GM13976 (cell line): ENCODE measurements at regions not wholly inside any gene's neighbourhood (a gene's known extent, or its start where the extent isn't known, plus 50 kb on each side); places are given as distances from the start of the nearest gene placed in this dataset.
"Not testable (repeated sequence)": the region's sequence is repeated elsewhere in the genome, so short reads cannot be mapped to it uniquely, and the experiment has no call there.

Experiments
- DNase-seq: peaks from one replicate; pipeline ENCODE4 v3.0.0; 2012; ENCODE audit warnings: low spot score
- in situ Hi-C: fragments of 300-500 bp; cut with MboI; formaldehyde crosslinking; loops from one replicate; pipeline ENCODE4 v1.12.0; 2022; ENCODE audit warnings: low sequenced_read_pairs, mixed read lengths, inconsistent platforms; ENCODE audit not compliant: unreplicated experiment
- TF ChIP-seq, protein P1 (sequence below): IDR thresholded peaks from 2 replicates; pipeline ENCODE4 v1.5.1; 2012; ENCODE audit warnings: borderline replicate concordance, mild to moderate bottlenecking; ENCODE audit not compliant: insufficient read depth; ENCODE audit errors: extremely low read depth, missing control alignments, control extremely low read depth

DNA sequence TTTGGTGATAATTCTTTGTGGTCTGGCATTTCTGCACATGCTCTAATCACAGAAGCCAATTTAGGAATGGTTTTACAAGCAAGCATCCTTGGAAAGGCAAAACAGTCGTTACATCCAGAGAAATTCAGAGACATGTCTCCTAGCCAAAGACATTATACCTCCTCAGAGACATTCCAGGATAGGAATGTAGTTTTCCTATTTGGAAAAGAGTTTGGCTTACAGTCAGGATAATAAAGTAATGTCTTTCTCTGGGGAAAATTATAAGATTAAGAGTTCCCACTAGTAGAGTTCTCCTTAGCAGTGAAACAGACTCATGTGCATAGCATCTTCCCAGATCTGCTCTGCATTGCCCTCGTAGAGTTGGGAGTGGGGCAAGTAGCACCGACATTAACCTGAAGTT is 753.6 kb upstream of the TMEFF2 start:
- in situ Hi-C loops = no loop called here
- TF ChIP-seq, protein P1, sequence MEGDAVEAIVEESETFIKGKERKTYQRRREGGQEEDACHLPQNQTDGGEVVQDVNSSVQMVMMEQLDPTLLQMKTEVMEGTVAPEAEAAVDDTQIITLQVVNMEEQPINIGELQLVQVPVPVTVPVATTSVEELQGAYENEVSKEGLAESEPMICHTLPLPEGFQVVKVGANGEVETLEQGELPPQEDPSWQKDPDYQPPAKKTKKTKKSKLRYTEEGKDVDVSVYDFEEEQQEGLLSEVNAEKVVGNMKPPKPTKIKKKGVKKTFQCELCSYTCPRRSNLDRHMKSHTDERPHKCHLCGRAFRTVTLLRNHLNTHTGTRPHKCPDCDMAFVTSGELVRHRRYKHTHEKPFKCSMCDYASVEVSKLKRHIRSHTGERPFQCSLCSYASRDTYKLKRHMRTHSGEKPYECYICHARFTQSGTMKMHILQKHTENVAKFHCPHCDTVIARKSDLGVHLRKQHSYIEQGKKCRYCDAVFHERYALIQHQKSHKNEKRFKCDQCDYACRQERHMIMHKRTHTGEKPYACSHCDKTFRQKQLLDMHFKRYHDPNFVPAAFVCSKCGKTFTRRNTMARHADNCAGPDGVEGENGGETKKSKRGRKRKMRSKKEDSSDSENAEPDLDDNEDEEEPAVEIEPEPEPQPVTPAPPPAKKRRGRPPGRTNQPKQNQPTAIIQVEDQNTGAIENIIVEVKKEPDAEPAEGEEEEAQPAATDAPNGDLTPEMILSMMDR = no peak
- DNase-seq = no peak

DNA sequence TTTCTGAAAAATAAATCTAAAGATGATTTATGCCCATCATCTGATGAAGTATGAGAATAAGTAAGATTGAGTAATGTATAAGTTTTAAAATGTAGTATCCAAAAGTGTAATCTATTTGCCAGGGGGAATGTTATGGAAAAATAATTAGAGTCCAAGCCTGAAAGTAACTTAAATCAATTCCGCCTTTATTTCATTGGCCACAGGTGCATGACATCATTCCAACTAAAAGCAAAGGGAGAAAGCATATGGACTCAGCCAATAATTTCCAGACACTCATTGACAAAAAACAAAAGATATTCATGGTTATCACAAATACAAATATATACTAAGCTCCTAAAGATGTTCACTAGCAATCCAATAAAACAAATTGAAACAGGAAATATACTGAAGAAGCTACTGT is 752.6 kb upstream of the TMEFF2 start:
- TF ChIP-seq, protein P1 = no peak
- DNase-seq = no peak
- in situ Hi-C loops = no loop called here

DNA sequence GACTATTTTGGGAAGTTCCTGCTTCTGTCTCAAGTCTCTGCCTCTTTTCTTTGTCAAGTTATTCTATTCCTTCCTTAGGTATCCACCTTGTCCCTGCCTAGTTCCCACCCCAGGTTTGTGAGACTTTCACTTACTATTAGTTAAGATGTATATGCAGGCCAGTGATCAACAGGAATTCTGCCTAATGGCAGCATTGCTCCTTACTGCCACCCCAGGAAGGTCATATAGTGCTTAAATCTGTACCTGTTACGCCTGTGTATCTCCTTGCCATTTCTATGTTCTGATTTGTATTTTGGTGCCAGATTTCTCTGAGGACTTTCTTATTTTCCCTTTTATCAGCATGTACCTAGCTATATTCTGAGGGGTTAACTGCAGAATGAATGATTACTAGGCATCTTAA is 746.0 kb upstream of the TMEFF2 start:
- TF ChIP-seq, protein P1 = no peak

DNA sequence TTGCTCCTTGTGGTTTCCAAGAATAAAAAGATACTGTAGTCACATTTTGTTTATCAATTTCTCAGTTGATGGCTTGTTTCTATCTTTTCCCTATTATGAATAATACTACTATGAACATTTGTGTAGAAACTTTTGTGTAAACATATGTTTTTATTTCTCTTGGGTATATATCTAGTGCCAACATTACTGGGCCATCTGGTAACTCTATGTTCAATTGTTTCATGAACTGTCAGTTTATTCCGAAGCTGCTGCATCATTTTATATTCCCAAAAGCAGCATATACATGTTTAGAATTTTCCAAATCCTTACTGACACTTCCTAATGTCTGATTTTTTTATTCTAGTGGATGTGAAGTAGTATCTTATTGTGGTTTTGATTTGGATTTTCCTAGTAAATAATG is 737.6 kb upstream of the TMEFF2 start:
- DNase-seq = no peak
- in situ Hi-C loops = no loop called here
- TF ChIP-seq, protein P1 = no peak

More for the DNA sequence above, 746.0 kb upstream of the TMEFF2 start:
- DNase-seq = no peak
- in situ Hi-C loops = no loop called here

DNA sequence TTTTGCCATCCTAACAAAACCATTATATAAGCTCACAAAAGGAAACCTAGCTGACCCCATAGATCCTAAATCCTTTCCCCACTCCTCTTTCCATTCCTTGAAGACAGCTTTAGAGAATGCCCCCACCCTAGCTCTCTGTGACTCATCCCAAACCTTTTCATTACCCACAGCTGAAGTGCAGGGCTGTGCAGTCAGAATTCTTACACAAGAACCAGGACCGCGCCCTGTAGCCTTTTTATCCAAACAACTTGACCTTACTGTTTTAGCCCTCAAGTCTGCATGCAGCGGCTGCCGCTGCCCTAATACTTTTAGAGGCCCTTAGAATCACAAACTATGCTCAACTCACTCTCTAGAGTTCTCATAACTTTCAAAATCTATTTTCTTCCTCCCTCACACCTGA is 726.9 kb upstream of the TMEFF2 start:
- in situ Hi-C loops, DNase-seq: not testable (repeated sequence)

DNA sequence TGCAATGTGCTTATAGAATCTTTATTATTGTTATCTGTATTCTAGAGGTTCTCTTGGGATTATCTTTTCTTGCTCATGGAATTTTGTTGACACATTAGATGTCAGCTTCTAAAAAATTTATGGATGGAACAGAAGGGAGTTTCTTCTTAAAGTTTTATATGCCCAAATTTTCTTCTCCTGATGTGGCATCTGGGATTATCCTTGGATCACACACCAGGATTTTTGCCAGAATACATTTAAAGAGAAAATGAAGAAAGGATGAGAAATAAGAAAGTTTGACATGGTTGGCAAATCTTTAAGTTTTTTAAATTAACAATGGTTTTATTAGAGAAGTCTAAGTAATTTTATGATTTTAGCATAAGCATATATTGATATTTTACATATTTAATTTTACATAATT is 706.7 kb upstream of the TMEFF2 start:
- TF ChIP-seq, protein P1 = no peak
- in situ Hi-C loops = no loop called here

DNA sequence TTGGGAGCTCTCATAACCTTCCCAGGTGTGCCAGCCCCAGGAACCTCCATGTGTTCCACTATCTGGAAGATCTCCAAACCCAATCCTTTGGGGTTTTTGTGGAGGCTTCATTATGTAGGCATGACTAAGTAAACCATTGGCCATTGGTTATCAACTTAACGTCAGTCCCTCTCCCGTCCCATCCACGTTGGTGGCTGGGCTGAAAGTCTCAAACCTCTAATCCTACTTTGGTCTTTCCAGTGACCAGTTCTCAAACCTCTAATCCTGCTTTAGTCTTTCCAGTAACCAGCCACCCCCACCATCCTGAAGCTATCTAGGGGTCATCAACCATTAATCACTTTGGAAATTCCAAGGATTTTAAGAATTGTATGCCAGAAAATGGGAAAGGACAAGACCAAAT is 704.7 kb upstream of the TMEFF2 start:
- DNase-seq = no peak
- in situ Hi-C loops = no loop called here
- TF ChIP-seq, protein P1 = no peak

More for the DNA sequence above, 706.7 kb upstream of the TMEFF2 start:
- DNase-seq = no peak

DNA sequence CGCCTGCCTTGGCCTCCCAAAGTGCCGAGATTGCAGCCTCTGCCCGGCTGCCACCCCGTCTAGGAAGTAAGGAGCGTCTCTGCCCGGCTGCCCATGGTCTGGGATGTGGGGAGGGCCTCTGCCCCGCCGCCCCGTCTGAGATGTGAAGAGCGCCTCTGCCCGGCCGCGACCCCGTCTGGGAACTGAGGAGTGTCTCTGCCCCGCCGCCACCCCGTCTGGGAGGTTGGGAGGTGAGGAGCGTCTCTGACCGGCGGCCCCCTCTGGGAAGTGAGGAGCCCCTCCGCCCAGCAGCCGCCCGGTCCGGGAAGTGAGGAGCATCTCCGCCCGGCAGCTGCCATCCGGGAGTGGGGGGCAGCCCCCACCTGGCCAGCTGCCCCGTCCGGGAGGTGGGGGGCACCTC is 699.2 kb upstream of the TMEFF2 start:
- not testable (repeated sequence) for DNase-seq

More for the DNA sequence above, 699.2 kb upstream of the TMEFF2 start:
- in situ Hi-C loops = not testable (repeated sequence)
